ENCODE measurements at regions not wholly inside any gene's neighbourhood (a gene's known extent, or its start where the extent isn't known, plus 50 kb on each side); places are given as distances from the start of the nearest gene placed in this dataset.

- ChIA-PET CTCF (no interaction called here), POLR2A (no interaction called here)
- TF ChIP-seq ZBTB49 (tag by site-specific recombination; IDR thresholded peaks at IDR 0.05; ENCODE audit: low read depth) (no peak), TSHZ1 (tag by site-specific recombination; IDR thresholded peaks at IDR 0.05; ENCODE audit: borderline replicate concordance) (no peak), ZNF473 (tag by site-specific recombination; IDR thresholded peaks at IDR 0.05) (no peak), GLI4 (tag by site-specific recombination; IDR thresholded peaks at IDR 0.05) (no peak), ZNF140 (tag by site-specific recombination; IDR thresholded peaks at IDR 0.05) (no peak), ZNF76 (tag by site-specific recombination; IDR thresholded peaks at IDR 0.05; ENCODE audit: borderline replicate concordance, low read depth) (no peak), KLF16 (tag by site-specific recombination; IDR thresholded peaks at IDR 0.05) (no peak), ZBTB6 (tag by site-specific recombination; IDR thresholded peaks at IDR 0.05) (no peak), ZNF837 (tag by site-specific recombination; IDR thresholded peaks at IDR 0.05) (no peak), ZNF596 (tag by site-specific recombination; IDR thresholded peaks at IDR 0.05) (no peak)
- no peaks in the 10 kb centered on the region for H3K36me3 ChIP-seq (ENCODE audit: control insufficient read depth in 2 of 2, insufficient read depth in 1 of 2, low read length in 2 of 2)
- H3K4me3 ChIP-seq (ENCODE audit: low read depth, low read length): no peak overlapping the region
- H3K27ac ChIP-seq (ENCODE audit: extremely low read depth, low read depth, low read length): no peak overlapping the region
- peaks cover 3% of the 10 kb centered on the region; the same call in 1 of the 2 replicates for H3K4me1 ChIP-seq (ENCODE audit: control insufficient read depth, insufficient read depth, low read length)
- H3K9me3 ChIP-seq (ENCODE audit: control insufficient read depth, insufficient read depth, low read depth, low read length): no peaks in the 10 kb centered on the region
Measured at GRCh38 chr10:47184724-47185330, 115.2 kb upstream of the GDF10 start.

- ChIA-PET POLR2A (no interaction called here), CTCF (no interaction called here)
- TF ChIP-seq ZNF394 (tag by site-specific recombination; IDR thresholded peaks at IDR 0.05; ENCODE audit: borderline replicate concordance): no peak
- no peak for TF ChIP-seq ZNF184 (tag by site-specific recombination; IDR thresholded peaks at IDR 0.05)
- no peak for TF ChIP-seq ZNF664 (tag by site-specific recombination; IDR thresholded peaks at IDR 0.05)
- no peak for TF ChIP-seq KLF7 (tag by site-specific recombination; IDR thresholded peaks at IDR 0.05; ENCODE audit: borderline replicate concordance)
- TF ChIP-seq EGR2 (tag by site-specific recombination; IDR thresholded peaks at IDR 0.05; ENCODE audit: low read depth): no peak
- TF ChIP-seq ZNF221 (tag by site-specific recombination; IDR thresholded peaks at IDR 0.05; ENCODE audit: borderline replicate concordance): no peak
- no peak for TF ChIP-seq ZNF114 (tag by site-specific recombination; IDR thresholded peaks at IDR 0.05)
- no peak for TF ChIP-seq ZNF561 (tag by site-specific recombination; IDR thresholded peaks at IDR 0.05; ENCODE audit: borderline replicate concordance)
- no peak for TF ChIP-seq HOXC10 (CRISPR knock-in tag; IDR thresholded peaks at IDR 0.05)
- no peak for TF ChIP-seq KLF9 (tag by site-specific recombination; IDR thresholded peaks at IDR 0.05; ENCODE audit: low read depth)
- TF ChIP-seq ZBTB1 (tag by site-specific recombination; IDR thresholded peaks at IDR 0.05): no peak
- no peak for TF ChIP-seq ZNF560 (tag by site-specific recombination; IDR thresholded peaks at IDR 0.05; ENCODE audit: borderline replicate concordance)
- no peak for TF ChIP-seq ZNF174 (tag by site-specific recombination; IDR thresholded peaks at IDR 0.05)
- TF ChIP-seq OSR2 (tag by site-specific recombination; IDR thresholded peaks at IDR 0.05): no peak
- TF ChIP-seq BCL11A (tag by site-specific recombination; IDR thresholded peaks at IDR 0.05; ENCODE audit: low read depth): no peak
Measured at GRCh38 chr10:47186941-47187340, 113.1 kb upstream of the GDF10 start.

More at GRCh38 chr10:47186941-47187340, 113.1 kb upstream of the GDF10 start:
- Histone ChIP-seq H3K4me3 (ENCODE audit: low read depth, low read length) (no peak overlapping the region), H3K4me1 (ENCODE audit: control insufficient read depth, insufficient read depth, low read length) (peaks cover 8% of the 10 kb centered on the region; the same call in 1 of the 2 replicates), H3K9me3 (ENCODE audit: control insufficient read depth, insufficient read depth, low read depth, low read length) (no peaks in the 10 kb centered on the region), H3K27ac (ENCODE audit: extremely low read depth, low read depth, low read length) (no peak overlapping the region), H3K36me3 (ENCODE audit: control insufficient read depth in 2 of 2, insufficient read depth in 1 of 2, low read length in 2 of 2) (no peaks in the 10 kb centered on the region)

Measured in HEK293 (cell line).